Activated CD4-positive, alpha-beta T cell treated with anti-CD3 and anti-CD28 coated beads, Interleukin-2, amount 50 U/mL, for 1 hour (primary cell): ENCODE measurements at regions not wholly inside any gene's neighbourhood (a gene's known extent, or its start where the extent isn't known, plus 50 kb on each side); places are given as distances from the start of the nearest gene placed in this dataset.

ENCODE experiments used
- DNase-seq: peaks from one replicate; pipeline ENCODE4 v3.0.0-alpha.2; 2020

GRCh38 chr2:239640676-239641578 lies 240.1 kb upstream of the HDAC4 start:
- no peak for DNase-seq

GRCh38 chr2:239640210-239640609 lies 239.4 kb upstream of the HDAC4 start:
- DNase-seq, result no peak

DNA sequence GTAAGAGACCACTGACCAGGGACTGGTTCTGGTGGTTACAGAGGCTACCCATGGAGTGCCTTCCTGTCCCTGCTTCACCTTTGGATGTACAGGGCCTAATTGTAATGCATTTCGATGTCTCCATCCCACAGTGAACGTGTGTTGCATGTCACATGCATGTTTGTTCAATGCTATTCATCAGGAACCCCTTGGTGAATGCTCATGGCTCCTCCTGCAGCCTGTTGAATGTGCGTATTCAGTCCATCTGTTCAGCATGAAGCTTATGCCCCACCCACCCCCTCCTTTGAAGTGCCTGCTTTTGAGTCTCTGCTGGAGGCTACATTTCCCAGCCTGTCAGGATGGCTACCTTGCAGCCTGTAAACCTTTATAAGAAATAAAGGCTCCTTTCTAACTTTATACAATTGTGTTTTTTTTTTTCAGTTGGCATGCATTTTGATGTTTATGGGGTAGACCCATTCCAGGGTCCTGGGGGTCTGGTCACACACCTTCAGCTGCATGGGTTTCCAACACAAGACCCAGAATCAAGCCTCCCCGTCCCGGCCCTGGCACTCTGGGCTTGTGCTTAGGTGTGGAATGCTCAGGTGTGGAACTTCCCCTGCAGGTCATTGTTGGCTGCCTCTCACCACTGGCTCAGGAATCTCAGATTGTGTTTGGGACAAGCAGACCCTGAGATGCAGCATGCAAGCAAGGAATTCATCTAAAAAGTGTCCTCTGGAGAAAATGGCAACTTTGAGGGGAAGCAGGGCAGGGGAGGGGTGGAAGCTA lies 238.8 kb upstream of the HDAC4 start:
- no peak for DNase-seq

- no peak for DNase-seq
Measured at GRCh38 chr2:239638376-239638775, 237.6 kb upstream of the HDAC4 start.

- no peak for DNase-seq
Measured at GRCh38 chr2:239636808-239637207, 236.0 kb upstream of the HDAC4 start.

- no peak for DNase-seq
Measured at GRCh38 chr2:239634769-239635168, 233.9 kb upstream of the HDAC4 start.

GRCh38 chr2:239630618-239631286 lies 229.9 kb upstream of the HDAC4 start:
- DNase-seq, result no peak

DNA sequence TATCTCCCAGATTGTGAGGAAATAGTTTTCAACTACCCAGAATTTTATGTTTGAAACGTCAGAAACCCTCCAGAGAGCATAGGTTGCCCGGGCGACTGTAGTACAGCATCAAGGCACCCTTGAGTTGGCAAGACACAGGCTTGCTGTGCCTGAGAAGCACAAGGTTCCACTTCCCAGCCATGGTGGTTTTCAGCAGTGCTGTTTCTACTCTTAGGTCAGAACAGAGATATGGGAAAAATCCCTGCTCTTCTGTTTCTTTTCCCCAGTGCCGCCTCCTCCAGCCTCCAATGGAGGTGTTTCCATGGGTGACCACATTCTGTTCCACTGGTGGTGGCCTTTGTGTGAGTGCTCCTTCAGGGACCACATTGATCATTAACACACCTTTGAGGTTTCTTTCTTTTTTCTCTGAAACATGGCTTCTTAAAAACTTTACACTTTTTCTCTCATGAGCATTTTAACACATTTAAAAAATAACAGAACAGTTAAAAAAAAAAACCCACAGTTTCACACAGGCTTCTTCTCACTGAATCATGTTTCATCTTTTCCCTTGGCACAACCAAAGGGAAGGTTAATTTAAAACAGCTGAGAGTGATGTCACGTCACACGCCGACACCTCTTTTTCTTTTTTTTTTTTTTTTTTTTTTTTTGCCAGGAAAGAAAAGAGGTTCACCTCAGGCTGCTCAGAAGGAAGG lies 229.3 kb upstream of the HDAC4 start:
- DNase-seq, result no peak

DNA sequence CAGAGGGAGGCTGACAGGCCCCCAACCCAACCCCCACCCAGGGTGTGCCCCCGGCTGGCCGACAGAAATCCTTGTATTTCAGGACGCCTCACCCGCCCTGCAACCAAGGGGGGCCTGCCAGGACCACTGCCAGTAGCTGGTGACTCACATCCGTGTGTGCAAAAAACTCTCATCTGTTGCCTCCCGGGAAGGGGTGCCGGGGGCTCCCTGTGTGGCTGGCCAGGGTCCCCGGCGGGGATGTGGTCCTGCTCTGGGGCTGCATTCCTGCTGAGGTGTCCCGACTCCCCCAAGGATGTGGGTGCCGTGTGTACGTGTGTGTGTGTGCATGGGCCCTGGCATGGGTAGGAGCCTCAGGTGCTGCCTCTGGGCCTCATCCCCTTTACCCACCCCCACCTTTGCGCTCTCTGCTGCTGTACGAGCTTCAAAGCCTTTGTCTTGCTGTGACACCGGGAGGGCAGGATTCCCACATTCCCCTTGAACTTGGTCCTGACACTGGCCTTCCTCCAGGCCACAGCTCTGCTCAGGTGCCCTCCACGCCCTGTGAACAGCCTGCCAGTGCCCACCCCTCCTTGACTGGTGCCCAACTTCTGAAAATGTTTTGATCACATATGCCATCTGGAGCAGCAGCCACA lies 226.3 kb upstream of the HDAC4 start:
- DNase-seq, result no peak

DNA sequence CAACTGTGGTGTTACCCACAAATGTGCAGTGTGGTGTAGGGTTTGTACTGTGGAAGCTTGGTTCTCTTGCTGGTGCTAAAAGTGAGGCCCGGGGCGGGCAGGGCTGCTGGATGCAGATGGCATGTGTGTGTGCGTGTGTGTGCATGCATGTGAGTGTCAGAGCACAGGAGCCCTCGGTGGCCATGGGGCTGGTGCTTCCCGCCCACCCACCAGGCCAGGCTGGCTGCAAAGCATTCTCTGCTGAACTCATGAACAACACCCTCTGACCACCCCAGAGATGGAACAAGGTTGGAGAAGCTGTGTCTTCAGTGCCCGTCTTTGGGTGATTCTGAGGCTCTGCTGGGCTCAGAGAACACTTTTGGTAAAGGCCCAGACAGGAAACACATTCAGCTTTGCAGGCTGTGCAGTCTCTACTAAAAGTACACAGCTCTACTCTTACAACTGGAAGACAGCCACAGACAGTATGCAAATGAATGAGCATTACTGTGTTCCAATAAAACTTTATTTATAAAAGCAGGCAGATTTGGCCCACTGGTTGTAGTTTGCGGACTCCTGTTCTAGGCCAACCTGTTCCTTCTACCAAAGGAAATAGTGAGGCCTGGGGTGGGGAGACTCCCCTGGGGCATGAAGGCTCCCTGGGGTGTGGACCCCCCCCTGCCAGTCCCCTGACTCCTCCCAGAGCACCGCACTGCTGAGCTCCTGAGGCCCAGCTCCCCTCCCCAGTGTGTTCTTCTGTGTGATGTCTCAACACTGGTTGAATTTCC lies 225.3 kb upstream of the HDAC4 start:
- DNase-seq, result no peak

DNA sequence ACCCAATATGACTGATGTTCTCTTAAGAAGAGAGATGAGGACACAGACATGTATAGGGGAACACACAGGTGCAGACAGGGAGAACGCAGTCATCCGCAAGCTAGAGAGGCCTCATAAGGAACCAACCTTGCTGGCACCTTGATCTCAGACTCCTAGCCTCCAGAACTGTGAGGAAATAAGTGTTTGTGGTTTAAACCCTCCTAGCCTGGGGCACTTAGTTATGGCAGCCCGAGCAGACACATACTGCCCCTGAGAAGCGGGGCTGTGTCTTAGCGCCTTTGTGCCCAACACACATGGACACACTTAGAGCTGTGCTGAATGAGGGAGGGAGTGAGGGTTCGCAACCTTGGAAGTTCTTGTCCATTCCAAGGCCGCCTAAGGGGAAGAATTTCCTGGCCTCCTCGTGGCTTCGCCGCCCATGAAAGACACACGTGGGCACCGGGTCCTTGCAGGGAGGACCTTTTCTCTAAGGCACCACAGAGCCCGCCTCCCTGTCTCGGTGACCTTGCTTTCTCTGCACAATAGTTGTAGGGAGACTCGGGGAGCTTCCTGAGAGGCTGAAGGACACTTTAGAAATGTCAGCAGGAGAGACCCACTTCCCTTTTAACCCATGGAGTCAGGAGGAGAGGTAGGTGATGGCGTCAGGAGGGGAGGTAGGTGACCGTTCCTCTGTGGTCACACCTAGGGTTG lies 224.5 kb upstream of the HDAC4 start:
- no peak for DNase-seq

- no peak for DNase-seq
Measured at GRCh38 chr2:239621611-239622010, 220.8 kb upstream of the HDAC4 start.

DNA sequence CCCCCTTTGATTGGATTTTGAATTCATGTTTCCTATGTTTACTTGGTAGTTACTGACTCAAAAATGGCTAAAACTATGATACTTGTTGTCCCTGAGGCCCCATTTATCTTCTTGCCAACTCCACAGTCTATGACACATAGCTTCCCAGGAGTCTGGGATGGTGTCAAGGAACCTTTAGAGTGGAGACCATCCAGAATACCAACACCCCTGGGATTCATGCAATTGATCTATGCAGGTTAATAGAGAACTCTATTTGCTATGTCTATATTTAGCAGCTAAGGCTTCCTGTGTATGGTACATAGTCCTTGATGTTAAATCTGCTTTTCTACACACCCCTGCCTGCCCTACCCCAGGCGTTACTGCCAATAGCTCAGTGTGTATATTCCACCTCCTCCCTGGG lies 218.5 kb upstream of the HDAC4 start:
- no peak for DNase-seq

DNA sequence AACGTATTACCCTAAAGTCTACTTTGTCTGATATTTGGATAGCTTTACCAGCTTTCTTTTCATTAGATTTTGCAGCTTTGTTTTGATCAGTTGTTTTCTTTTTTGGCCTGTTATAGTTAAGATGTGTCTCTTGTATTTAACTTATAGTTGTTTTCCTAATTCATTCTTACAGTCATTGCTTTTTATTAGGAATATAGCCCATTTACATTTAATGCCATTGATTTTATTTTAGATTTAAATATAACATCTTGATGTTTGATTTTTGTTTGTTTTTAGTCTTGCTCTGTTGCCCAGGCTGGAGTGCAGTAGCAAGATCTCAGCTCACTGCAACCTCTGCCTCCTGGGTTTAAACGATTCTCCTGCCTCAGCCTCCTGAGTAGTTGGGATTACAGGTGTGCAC lies 215.9 kb upstream of the HDAC4 start:
- DNase-seq, result no peak

- DNase-seq, result no peak
Measured at GRCh38 chr2:239612133-239612532, 211.3 kb upstream of the HDAC4 start.

DNA sequence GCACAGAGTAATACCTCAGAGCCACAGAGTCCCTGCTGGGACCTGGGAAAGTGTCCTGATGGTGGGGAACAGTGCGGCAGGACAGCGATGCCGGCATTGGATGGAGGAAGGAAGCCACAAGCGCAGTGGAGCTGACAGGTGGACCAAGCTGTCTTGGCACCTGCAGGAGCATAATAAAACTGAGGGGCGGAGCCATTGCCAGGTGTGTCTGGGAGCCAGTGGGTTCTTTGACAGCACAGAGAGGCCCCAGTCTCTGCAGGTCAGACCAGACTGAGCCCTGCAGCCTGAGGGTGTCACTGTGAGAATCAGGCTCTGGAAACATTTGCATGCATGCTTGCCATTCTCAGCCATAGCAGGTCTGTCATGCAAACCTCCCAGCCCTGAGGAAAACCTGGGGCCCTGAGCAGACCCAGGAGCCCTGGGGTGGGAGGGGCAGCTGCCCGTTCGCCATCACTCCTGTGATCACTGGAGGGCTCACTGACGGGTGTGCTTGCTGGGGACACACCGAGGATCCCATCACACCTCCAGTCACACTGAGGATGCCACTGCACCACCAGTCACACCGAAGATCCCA lies 210.5 kb upstream of the HDAC4 start:
- no peak for DNase-seq

GRCh38 chr2:239610457-239611221 lies 209.8 kb upstream of the HDAC4 start:
- DNase-seq, result no peak

DNA sequence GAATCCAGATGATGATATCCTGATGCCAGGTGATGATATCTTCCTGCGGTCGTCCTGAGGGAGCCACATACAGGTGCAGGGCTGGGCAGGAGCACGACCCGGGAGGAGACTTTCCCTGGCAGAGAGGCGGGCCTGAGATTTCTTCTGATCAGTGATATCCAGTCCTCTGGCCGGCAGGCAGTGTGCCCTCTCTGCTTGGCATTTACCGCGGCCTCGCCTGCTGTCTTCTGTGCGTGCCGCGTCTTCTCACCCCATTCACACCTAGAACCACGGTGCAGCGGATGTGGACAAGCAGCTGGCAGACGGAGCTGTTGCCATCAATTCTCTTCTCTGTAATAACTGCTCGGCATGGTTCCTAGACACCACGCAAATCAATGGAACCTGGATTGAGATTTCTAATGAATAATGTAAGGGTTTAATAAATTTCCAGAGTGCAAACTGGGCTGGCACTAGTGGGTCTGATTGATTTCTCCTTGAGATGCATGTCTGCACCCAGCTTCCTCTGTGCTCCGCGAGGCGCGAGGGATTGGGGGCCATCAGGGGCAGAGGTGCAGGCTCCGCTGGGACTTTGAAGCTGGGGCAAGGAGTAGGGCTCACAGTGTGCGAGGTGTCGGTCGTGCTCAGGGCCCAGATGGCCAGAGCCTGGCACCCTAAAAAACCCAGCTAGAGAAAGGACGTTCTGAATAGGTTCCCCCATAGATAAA lies 208.9 kb upstream of the HDAC4 start:
- DNase-seq, result no peak

GRCh38 chr2:239609162-239609561 lies 208.3 kb upstream of the HDAC4 start:
- no peak for DNase-seq
